Esophagus squamous epithelium (tissue), 5 donors: ENCODE measurements at regions not wholly inside any gene's neighbourhood (a gene's known extent, or its start where the extent isn't known, plus 50 kb on each side); places are given as distances from the start of the nearest gene placed in this dataset.

ENCODE experiments used
- DNase-seq: peaks from one replicate; lab custom pipeline; 2025; lab: John Stamatoyannopoulos, UW
- H3K27ac ChIP-seq, 4 donors: fragments of 200-600 bp; sonication (generic); one replicate each; pipeline ENCODE4 v1.5.1; 2016 to 2019; ENCODE audit warnings: mild to moderate bottlenecking in 1 of 4
- H3K27me3 ChIP-seq, 4 donors: fragments of 200-600 bp; sonication (generic); 1 replicate in 3 of 4; 2 replicates in 1 of 4; pipeline versions ENCODE4 v1.5.1 to v1.6.0; 2017 to 2021; ENCODE audit warnings: antibody characterized with exemption in 1 of 4
- H3K36me3 ChIP-seq, 3 donors: fragments of 200-600 bp; sonication (generic); one replicate each; pipeline ENCODE4 v1.5.1; 2016 to 2019
- H3K4me1 ChIP-seq, 3 donors: fragments of 200-600 bp; sonication (generic); one replicate each; pipeline ENCODE4 v1.5.1; 2017 to 2019
- H3K4me3 ChIP-seq, 4 donors: fragments of 200-600 bp; sonication (generic); 1 replicate in 3 of 4; 2 replicates in 1 of 4; pipeline ENCODE4 v1.5.1; 2016 to 2019; ENCODE audit warnings: mild to moderate bottlenecking in 2 of 4, moderate library complexity in 1 of 4
- H3K9me3 ChIP-seq, 3 donors: fragments of 200-600 bp; sonication (generic); one replicate each; pipeline ENCODE4 v1.5.1; 2016 to 2019
- CTCF ChIP-seq, 6 experiments: fragments of 450-650 bp in 4 of 6; fragments of 200-600 bp in 2 of 6; sonication (generic) in 2 of 6; IDR thresholded peaks; one replicate each; pipeline ENCODE4 v1.5.1; 2016 to 2019; ENCODE audit warnings: antibody characterized with exemption in 6 of 6, mild to moderate bottlenecking in 4 of 6, moderate library complexity in 4 of 6
- POLR2A ChIP-seq, 4 donors: fragments of 450-650 bp; IDR thresholded peaks; one replicate each; pipeline ENCODE4 v1.6.1; 2017; ENCODE audit warnings: antibody characterized with exemption in 4 of 4, mild to moderate bottlenecking in 4 of 4, moderate library complexity in 3 of 4
- WGBS, 2 donors: methylation state at CpG; one replicate each; pipeline ENCODE4 v1.1.5; 2018; 5-methylcytosine and 5-hydroxymethylcytosine counted together
- intact Hi-C: fragments of 100-400 bp; cut with DNase I; formaldehyde crosslinking; loops from one replicate; pipeline ENCODE4 v1.15.0; 2022
- donor health status: DM: yes; HTN: yes; CAD: no.

GRCh38 chr7:57210212-57210611 lies 78.0 kb upstream of the ZNF479 start:
- H3K27ac ChIP-seq: no peak overlapping the region
- H3K27me3 ChIP-seq: no peaks in the 10 kb centered on the region
- WGBS, 2 donors: 77 to 88% methylated on average over 3 of the region's 3 CpGs
- no peaks in the 10 kb centered on the region for H3K4me1 ChIP-seq
- no peak overlapping the region for H3K4me3 ChIP-seq
- no peak for DNase-seq
- intact Hi-C loops: no loop called here
- TF ChIP-seq CTCF (IDR thresholded peaks at IDR 0.05) (no peak), POLR2A (IDR thresholded peaks at IDR 0.05) (no peak)
- no peaks in the 10 kb centered on the region for H3K36me3 ChIP-seq
- peaks cover 0 to 70% (median 12%) of the 10 kb centered on the region in 3 donors for H3K9me3 ChIP-seq

- Histone ChIP-seq H3K27me3 (no peaks in the 10 kb centered on the region), H3K4me1 (no peaks in the 10 kb centered on the region), H3K9me3 (peaks cover 0 to 75% (median 12%) of the 10 kb centered on the region in 3 donors), H3K4me3 (no peak overlapping the region), H3K36me3 (no peaks in the 10 kb centered on the region), H3K27ac (no peak overlapping the region)
- TF ChIP-seq CTCF (IDR thresholded peaks at IDR 0.05): no peak
- no peak for TF ChIP-seq POLR2A (IDR thresholded peaks at IDR 0.05)
- DNase-seq: no peak
- WGBS, 2 donors: 46 to 52% methylated on average over 3 to 5 of the region's 5 CpGs
- intact Hi-C loops: no loop called here
Observed at GRCh38 chr7:57210871-57211270, 78.6 kb upstream of the ZNF479 start.

GRCh38 chr7:57211428-57212100 lies 79.3 kb upstream of the ZNF479 start:
- WGBS, 2 donors: 40% methylated on average over 1 of the region's 14 CpGs; no CpG with 5 or more reads in 1 of the 2 donors
- intact Hi-C loops: no loop called here
- Histone ChIP-seq H3K36me3 (no peaks in the 10 kb centered on the region), H3K9me3 (peaks cover 0 to 79% (median 12%) of the 10 kb centered on the region in 3 donors), H3K27ac (no peak overlapping the region), H3K27me3 (no peaks in the 10 kb centered on the region), H3K4me3 (no peak overlapping the region), H3K4me1 (no peaks in the 10 kb centered on the region)
- TF ChIP-seq POLR2A (IDR thresholded peaks at IDR 0.05): no peak
- no peak for TF ChIP-seq CTCF (IDR thresholded peaks at IDR 0.05)
- no peak for DNase-seq

- peaks cover 0 to 89% (median 8%) of the 10 kb centered on the region in 3 donors for H3K9me3 ChIP-seq
- TF ChIP-seq POLR2A (IDR thresholded peaks at IDR 0.05): no peak
- TF ChIP-seq CTCF (IDR thresholded peaks at IDR 0.05): no peak
- no peak for DNase-seq
- 63 to 81% methylated on average over 8 to 9 of the region's 9 CpGs for WGBS, 2 donors
- H3K4me3 ChIP-seq: no peak overlapping the region
- intact Hi-C loops: no loop called here
- no peaks in the 10 kb centered on the region for H3K4me1 ChIP-seq
- H3K27me3 ChIP-seq: no peaks in the 10 kb centered on the region
- no peak overlapping the region for H3K27ac ChIP-seq
- H3K36me3 ChIP-seq: no peaks in the 10 kb centered on the region
Observed at GRCh38 chr7:57215423-57215822, 83.2 kb upstream of the ZNF479 start.

GRCh38 chr7:57216340-57216739 lies 84.1 kb upstream of the ZNF479 start:
- intact Hi-C loops: no loop called here
- TF ChIP-seq POLR2A (IDR thresholded peaks at IDR 0.05): no peak
- no peak for TF ChIP-seq CTCF (IDR thresholded peaks at IDR 0.05)
- Histone ChIP-seq H3K4me1 (no peaks in the 10 kb centered on the region), H3K9me3 (peaks cover 0 to 89% (median 11%) of the 10 kb centered on the region in 3 donors), H3K27me3 (no peaks in the 10 kb centered on the region), H3K36me3 (no peaks in the 10 kb centered on the region), H3K27ac (no peak overlapping the region), H3K4me3 (no peak overlapping the region)
- WGBS, 2 donors: 65 to 75% methylated on average over 2 to 4 of the region's 6 CpGs
- no peak for DNase-seq
